GM21381 (cell line): ENCODE measurements at regions not wholly inside any gene's neighbourhood (a gene's known extent, or its start where the extent isn't known, plus 50 kb on each side); places are given as distances from the start of the nearest gene placed in this dataset.

ENCODE experiments used
- ATAC-seq: cut with Tn5 transposase; IDR thresholded peaks from one replicate; pipeline ENCODE4 v1.9.1; 2021; ENCODE audit warnings: mild to moderate bottlenecking, moderate library complexity; ENCODE audit not compliant: unreplicated experiment

- ATAC-seq: no peak
Observed at GRCh38 chr3:83890039-83890762, 1068.6 kb upstream of the CADM2 start.

GRCh38 chr3:83890763-83891135 lies 1068.0 kb upstream of the CADM2 start:
- no peak for ATAC-seq

- ATAC-seq: no peak
Observed at GRCh38 chr3:83894223-83894622, 1064.6 kb upstream of the CADM2 start.

GRCh38 chr3:83895892-83896291 lies 1062.9 kb upstream of the CADM2 start:
- no peak for ATAC-seq

- ATAC-seq: no peak
Observed at GRCh38 chr3:83902787-83903533, 1055.8 kb upstream of the CADM2 start.

GRCh38 chr3:83913381-83913780 lies 1045.4 kb upstream of the CADM2 start:
- ATAC-seq: no peak

GRCh38 chr3:83926291-83926690 lies 1032.5 kb upstream of the CADM2 start:
- no peak for ATAC-seq

- no peak for ATAC-seq
Observed at GRCh38 chr3:83928391-83928790, 1030.4 kb upstream of the CADM2 start.

- no peak for ATAC-seq
Observed at GRCh38 chr3:83928903-83929302, 1029.9 kb upstream of the CADM2 start.

- no peak for ATAC-seq
Observed at GRCh38 chr3:83934192-83935021, 1024.4 kb upstream of the CADM2 start.

- no peak for ATAC-seq
Observed at GRCh38 chr3:83938491-83938890, 1020.3 kb upstream of the CADM2 start.

GRCh38 chr3:83941990-83942745 lies 1016.6 kb upstream of the CADM2 start:
- ATAC-seq: no peak

GRCh38 chr3:83946049-83946448 lies 1012.7 kb upstream of the CADM2 start:
- ATAC-seq: no peak

- ATAC-seq: no peak
Observed at GRCh38 chr3:83946554-83946953, 1012.2 kb upstream of the CADM2 start.

- no peak for ATAC-seq
Observed at GRCh38 chr3:83948771-83949170, 1010.0 kb upstream of the CADM2 start.

GRCh38 chr3:83953417-83954089 lies 1005.2 kb upstream of the CADM2 start:
- ATAC-seq: no peak

GRCh38 chr3:83956431-83956830 lies 1002.4 kb upstream of the CADM2 start:
- ATAC-seq: no peak

GRCh38 chr3:83968356-83968755 lies 990.4 kb upstream of the CADM2 start:
- ATAC-seq: no peak

GRCh38 chr3:83971666-83972065 lies 987.1 kb upstream of the CADM2 start:
- ATAC-seq: no peak

GRCh38 chr3:84008623-84009022 lies 950.2 kb upstream of the CADM2 start:
- no peak for ATAC-seq
